Loucy (cell line): ENCODE measurements at regions not wholly inside any gene's neighbourhood (a gene's known extent, or its start where the extent isn't known, plus 50 kb on each side); places are given as distances from the start of the nearest gene placed in this dataset.
"Not testable (repeated sequence)": the region's sequence is repeated elsewhere in the genome, so short reads cannot be mapped to it uniquely, and the experiment has no call there.

Source experiments
- EZH2phosphoT487 ChIP-seq: fragments of 200-600 bp; IDR thresholded peaks from 2 replicates; pipeline ENCODE4 v1.6.1; 2018; ENCODE audit warnings: antibody characterized with exemption, mild to moderate bottlenecking, moderate library complexity, borderline replicate concordance
- TF ChIP-seq, protein P1 (sequence below): fragments of 200-600 bp; sonication (generic); conservative IDR thresholded peaks from 2 replicates; pipeline ENCODE4 v1.5.1; 2014; ENCODE audit warnings: mild to moderate bottlenecking, antibody characterized with exemption, low read length

DNA sequence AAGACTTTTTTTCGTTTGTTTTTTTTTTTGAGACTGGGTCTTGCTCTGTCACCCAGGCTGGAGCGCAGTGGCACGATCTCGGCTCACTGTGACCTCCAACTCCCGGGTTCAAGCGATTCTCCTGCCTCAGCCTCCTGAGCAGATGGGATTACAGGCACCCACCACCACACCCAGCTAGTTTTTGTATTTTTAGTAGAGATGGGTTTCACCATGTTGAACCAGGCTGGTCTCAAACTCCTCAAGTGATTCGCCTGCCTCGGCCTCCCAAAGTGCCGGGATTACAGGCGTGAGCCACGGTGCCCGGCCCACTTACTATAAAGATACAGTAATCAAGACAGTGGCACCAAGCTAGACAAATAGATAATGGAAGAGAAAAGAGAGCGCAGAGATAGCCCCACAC, 162.3 kb downstream of the CTTN start:
- TF ChIP-seq, protein P1, sequence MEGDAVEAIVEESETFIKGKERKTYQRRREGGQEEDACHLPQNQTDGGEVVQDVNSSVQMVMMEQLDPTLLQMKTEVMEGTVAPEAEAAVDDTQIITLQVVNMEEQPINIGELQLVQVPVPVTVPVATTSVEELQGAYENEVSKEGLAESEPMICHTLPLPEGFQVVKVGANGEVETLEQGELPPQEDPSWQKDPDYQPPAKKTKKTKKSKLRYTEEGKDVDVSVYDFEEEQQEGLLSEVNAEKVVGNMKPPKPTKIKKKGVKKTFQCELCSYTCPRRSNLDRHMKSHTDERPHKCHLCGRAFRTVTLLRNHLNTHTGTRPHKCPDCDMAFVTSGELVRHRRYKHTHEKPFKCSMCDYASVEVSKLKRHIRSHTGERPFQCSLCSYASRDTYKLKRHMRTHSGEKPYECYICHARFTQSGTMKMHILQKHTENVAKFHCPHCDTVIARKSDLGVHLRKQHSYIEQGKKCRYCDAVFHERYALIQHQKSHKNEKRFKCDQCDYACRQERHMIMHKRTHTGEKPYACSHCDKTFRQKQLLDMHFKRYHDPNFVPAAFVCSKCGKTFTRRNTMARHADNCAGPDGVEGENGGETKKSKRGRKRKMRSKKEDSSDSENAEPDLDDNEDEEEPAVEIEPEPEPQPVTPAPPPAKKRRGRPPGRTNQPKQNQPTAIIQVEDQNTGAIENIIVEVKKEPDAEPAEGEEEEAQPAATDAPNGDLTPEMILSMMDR, result not testable (repeated sequence)
- TF ChIP-seq EZH2phosphoT487, result not testable (repeated sequence)
